Prostate gland (tissue), 2 donors: ENCODE measurements at regions not wholly inside any gene's neighbourhood (a gene's known extent, or its start where the extent isn't known, plus 50 kb on each side); places are given as distances from the start of the nearest gene placed in this dataset.

Source experiments
- DNase-seq: peaks from one replicate; pipeline ENCODE4 v3.0.0-alpha.2; 2019; ENCODE audit warnings: low spot score
- H3K27ac ChIP-seq, 2 donors: fragments of 200-600 bp; sonication (generic); 2 replicates each; pipeline ENCODE4 v1.5.1; 2017 to 2019
- H3K27me3 ChIP-seq: fragments of 200-600 bp; sonication (generic); replicated peaks from 2 replicates; pipeline ENCODE4 v1.5.1; 2019; ENCODE audit not compliant: insufficient read depth
- H3K36me3 ChIP-seq, 2 donors: fragments of 200-600 bp; sonication (generic); 1 replicate in 1 of 2; 2 replicates in 1 of 2; pipeline versions ENCODE4 v1.5.1 to v1.8.1; 2017 to 2019
- H3K4me1 ChIP-seq: fragments of 200-600 bp; sonication (generic); replicated peaks from 2 replicates; pipeline ENCODE4 v1.5.1; 2019
- H3K4me3 ChIP-seq, 2 donors: fragments of 200-600 bp; sonication (generic); 2 replicates each; pipeline ENCODE4 v1.5.1; 2017 to 2019
- H3K9me3 ChIP-seq: fragments of 200-600 bp; sonication (generic); 2 replicates; pipeline ENCODE4 v1.5.1; 2017
- CTCF ChIP-seq, 4 experiments: fragments of 200-600 bp in 2 of 4; fragments of 450-650 bp in 2 of 4; sonication (generic) in 2 of 4; IDR thresholded peaks; 1 replicate in 3 of 4; 2 replicates in 1 of 4; pipeline ENCODE4 v1.5.1; 2016 to 2019; ENCODE audit warnings: antibody characterized with exemption in 4 of 4, mild to moderate bottlenecking in 2 of 4, moderate library complexity in 2 of 4
- POLR2A ChIP-seq: fragments of 450-650 bp; IDR thresholded peaks from one replicate; pipeline ENCODE4 v1.6.1; 2016; ENCODE audit warnings: antibody characterized with exemption, mild to moderate bottlenecking
- POLR2AphosphoS5 ChIP-seq: sonication (generic); formaldehyde crosslinking; IDR thresholded peaks from one replicate; pipeline ENCODE4 v1.6.1; 2017; ENCODE audit warnings: antibody characterized with exemption
- WGBS: methylation state at CpG from one replicate; pipeline ENCODE4 v1.1.5; 2018; 5-methylcytosine and 5-hydroxymethylcytosine counted together
- intact Hi-C: fragments of 100-400 bp; cut with DNase I; formaldehyde crosslinking; loops from one replicate; pipeline ENCODE4 v1.14.2; 2022

- Histone ChIP-seq H3K9me3 (no peaks in the 10 kb centered on the region), H3K27me3 (no peaks in the 10 kb centered on the region), H3K27ac (no peak overlapping the region), H3K4me1 (no peaks in the 10 kb centered on the region), H3K4me3 (no peak overlapping the region), H3K36me3 (no peaks in the 10 kb centered on the region)
- intact Hi-C loops: no loop called here
- DNase-seq: no peak
- TF ChIP-seq POLR2AphosphoS5 (no peak), POLR2A (no peak), CTCF (IDR thresholded peaks at IDR 0.05) (no peak)
Measured at GRCh38 chr15:62663547-62663946, 379.0 kb upstream of the TPM1 start.

GRCh38 chr15:62665449-62665848, 377.1 kb upstream of the TPM1 start:
- H3K36me3 ChIP-seq: no peaks in the 10 kb centered on the region
- intact Hi-C loops: no loop called here
- TF ChIP-seq POLR2A (no peak), CTCF (IDR thresholded peaks at IDR 0.05) (no peak), POLR2AphosphoS5 (no peak)
- H3K4me3 ChIP-seq: no peak overlapping the region
- 85% methylated on average over 4 of the region's 4 CpGs for whole genome bisulfite sequencing
- no peaks in the 10 kb centered on the region for H3K9me3 ChIP-seq
- no peak for DNase-seq
- no peaks in the 10 kb centered on the region for H3K4me1 ChIP-seq
- no peak overlapping the region for H3K27ac ChIP-seq
- H3K27me3 ChIP-seq: no peaks in the 10 kb centered on the region

GRCh38 chr15:62666046-62666445, 376.5 kb upstream of the TPM1 start:
- H3K9me3 ChIP-seq: no peaks in the 10 kb centered on the region
- DNase-seq: no peak
- H3K4me3 ChIP-seq: no peak overlapping the region
- no peak overlapping the region for H3K27ac ChIP-seq
- H3K27me3 ChIP-seq: no peaks in the 10 kb centered on the region
- H3K36me3 ChIP-seq: no peaks in the 10 kb centered on the region
- 95% methylated on average over 4 of the region's 4 CpGs for WGBS
- TF ChIP-seq POLR2AphosphoS5 (no peak), POLR2A (no peak), CTCF (IDR thresholded peaks at IDR 0.05) (no peak)
- intact Hi-C loops: no loop called here
- no peaks in the 10 kb centered on the region for H3K4me1 ChIP-seq

- H3K36me3 ChIP-seq: no peaks in the 10 kb centered on the region
- 63% methylated on average over 2 of the region's 2 CpGs for WGBS
- intact Hi-C loops: no loop called here
- H3K4me3 ChIP-seq: no peak overlapping the region
- H3K27me3 ChIP-seq: no peaks in the 10 kb centered on the region
- TF ChIP-seq POLR2A (no peak), CTCF (IDR thresholded peaks at IDR 0.05) (no peak), POLR2AphosphoS5 (no peak)
- H3K4me1 ChIP-seq: no peaks in the 10 kb centered on the region
- H3K27ac ChIP-seq: no peak overlapping the region
- no peak for DNase-seq
- H3K9me3 ChIP-seq: no peaks in the 10 kb centered on the region
Measured at GRCh38 chr15:62672268-62672667, 370.3 kb upstream of the TPM1 start.

GRCh38 chr15:62676891-62677290, 365.7 kb upstream of the TPM1 start:
- intact Hi-C loops: no loop called here
- no peaks in the 10 kb centered on the region for H3K4me1 ChIP-seq
- no peak overlapping the region for H3K27ac ChIP-seq
- no peak for DNase-seq
- TF ChIP-seq CTCF (IDR thresholded peaks at IDR 0.05) (no peak), POLR2A (no peak), POLR2AphosphoS5 (no peak)
- H3K27me3 ChIP-seq: no peaks in the 10 kb centered on the region
- H3K9me3 ChIP-seq: no peaks in the 10 kb centered on the region
- 96% methylated on average over 6 of the region's 6 CpGs for WGBS
- H3K4me3 ChIP-seq: no peak overlapping the region
- no peaks in the 10 kb centered on the region for H3K36me3 ChIP-seq
